K562 (cell line): ENCODE measurements at regions not wholly inside any gene's neighbourhood (a gene's known extent, or its start where the extent isn't known, plus 50 kb on each side); places are given as distances from the start of the nearest gene placed in this dataset.

Experiments
- ATAC-seq: fragments of 200-7000 bp; cut with Tn5 transposase; 3 replicates; pipeline ENCODE4 v1.9.1; 2020; ENCODE audit warnings: moderate library complexity
- BruUV-seq: library from RNA; stranded (reverse); fragments of 400-500 nt; replicated peaks from 2 replicates; lab custom pipeline; 2021; lab: Mats Ljungman, UMichigan
- CTCF ChIA-PET: fragments of 300-600 bp; formaldehyde crosslinking; extraction: SDS; loops from one replicate; lab custom pipeline; 2021; ENCODE audit warnings: low intra/inter-chr PET ratio; lab: Yijun Ruan, JAX
- POLR2A ChIA-PET: fragments of 300-600, 350-650 bp; sonication (Branson Sonifier 250); formaldehyde crosslinking; extraction: SDS; loops from one replicate; lab custom pipeline; 2021; ENCODE audit warnings: antibody characterized with exemption, inconsistent platforms; lab: Yijun Ruan, JAX
- DNase-seq, 4 experiments: peaks; one replicate each; pipeline versions ENCODE4 v3.0.0 to v3.0.0-alpha.2; 2011 to 2018; ENCODE audit warnings: low spot score in 3 of 4, mixed read lengths in 3 of 4; ENCODE audit errors: extremely low read depth in 1 of 4
- FAIRE-seq: peaks from 2 replicates; lab custom pipeline; 2011; peaks lifted over from hg19 to GRCh38; lab: Jason Lieb, UNC
- H2AFZ ChIP-seq: 2 replicates; pipeline ENCODE4 v1.6.0; 2011; ENCODE audit warnings: low read depth, low read length, control low read depth, inconsistent platforms
- H3K27ac ChIP-seq: fragments of 200-600 bp; 3 replicates; pipeline ENCODE4 v1.8.0; 2011; ENCODE audit warnings: low read depth, mild to moderate bottlenecking, control low read depth, inconsistent platforms, low read length, moderate library complexity, mixed read lengths; ENCODE audit errors: extremely low read depth
- H3K27me3 ChIP-seq, 2 experiments: fragments of 300-600 bp in 1 of 2; 2 replicates in 1 of 2; 3 replicates in 1 of 2; pipeline versions ENCODE4 v1.6.0 to v1.8.0; 2011; ENCODE audit warnings: inconsistent platforms in 2 of 2, low read length in 2 of 2, mild to moderate bottlenecking in 1 of 2, mixed read lengths in 1 of 2, moderate library complexity in 1 of 2; ENCODE audit not compliant: control insufficient read depth in 2 of 2, insufficient read depth in 2 of 2
- H3K36me3 ChIP-seq: fragments of 300-600 bp; 3 replicates; pipeline ENCODE4 v1.8.0; 2011; ENCODE audit warnings: mild to moderate bottlenecking, low read length, inconsistent platforms; ENCODE audit not compliant: control insufficient read depth, insufficient read depth
- H3K4me1 ChIP-seq, 2 experiments: fragments of 200-600 bp in 1 of 2; replicated peaks in 1 of 2; 2 replicates in 1 of 2; 3 replicates in 1 of 2; pipeline versions ENCODE4 v1.5.1 to v1.8.0; 2011; ENCODE audit warnings: inconsistent platforms in 2 of 2, low read length in 2 of 2, mild to moderate bottlenecking in 1 of 2, mixed read lengths in 1 of 2, moderate library complexity in 1 of 2; ENCODE audit not compliant: control insufficient read depth in 2 of 2, insufficient read depth in 2 of 2
- H3K4me2 ChIP-seq: 2 replicates; pipeline ENCODE4 v1.6.1; 2011; ENCODE audit warnings: low read length, control low read depth, inconsistent platforms, mixed read lengths; ENCODE audit not compliant: insufficient read depth
- H3K4me3 ChIP-seq: fragments of 200-600 bp; sonication (generic), shearing (Covaris generic); 2 replicates; pipeline ENCODE4 v1.5.1; 2016; ENCODE audit warnings: control low read depth, inconsistent platforms
- H3K79me2 ChIP-seq: fragments of 200-600 bp; 3 replicates; pipeline ENCODE4 v1.8.0; 2011; ENCODE audit warnings: low read length, inconsistent platforms; ENCODE audit not compliant: control insufficient read depth, insufficient read depth
- H3K9ac ChIP-seq, 2 experiments: 2 replicates each; pipeline versions ENCODE4 v1.6.0 to v1.6.1; 2011; ENCODE audit warnings: low read depth in 2 of 2, low read length in 2 of 2, control low read depth in 1 of 2, inconsistent platforms in 1 of 2, mild to moderate bottlenecking in 1 of 2, mixed read lengths in 1 of 2; ENCODE audit not compliant: insufficient read depth in 1 of 2
- H3K9me1 ChIP-seq: one replicate; pipeline ENCODE4 v1.6.0; 2011; ENCODE audit warnings: inconsistent platforms, mild to moderate bottlenecking, low read length, moderate library complexity; ENCODE audit not compliant: control insufficient read depth, insufficient read depth
- H3K9me3 ChIP-seq: replicated peaks from 2 replicates; pipeline ENCODE4 v1.5.1; 2011; ENCODE audit warnings: low read depth, low read length, inconsistent platforms; ENCODE audit not compliant: control insufficient read depth, insufficient read depth
- H4K20me1 ChIP-seq: replicated peaks from 2 replicates; pipeline ENCODE4 v1.6.1; 2011; ENCODE audit warnings: low read length, inconsistent platforms, mixed read lengths; ENCODE audit not compliant: control insufficient read depth, insufficient read depth
- KLF6 ChIP-seq: fragments of 250-450 bp; sonication (Bioruptor Pico); IDR thresholded peaks from 2 replicates; pipeline ENCODE4 v1.4.0; 2020; ENCODE audit warnings: mild to moderate bottlenecking, moderate library complexity, borderline replicate concordance
- NKRF ChIP-seq: fragments of 450-650 bp; IDR thresholded peaks from 2 replicates; pipeline ENCODE4 v1.6.1; 2016; ENCODE audit warnings: borderline replicate concordance
- NR0B1 ChIP-seq: fragments of 450-650 bp; IDR thresholded peaks from one replicate; pipeline ENCODE4 v1.6.1; 2018; ENCODE audit warnings: mild to moderate bottlenecking, moderate library complexity; ENCODE audit not compliant: partially characterized antibody
- PRDM10 ChIP-seq: fragments of 450-650 bp; IDR thresholded peaks from 2 replicates; pipeline ENCODE4 v1.6.1; 2018; ENCODE audit not compliant: partially characterized antibody
- SMARCA5 ChIP-seq: fragments of 450-650 bp; IDR thresholded peaks from 2 replicates; pipeline ENCODE4 v1.6.1; 2016
- THAP7 ChIP-seq: fragments of 250-450 bp; sonication (Bioruptor Pico); IDR thresholded peaks from 2 replicates; pipeline ENCODE4 v1.5.0; 2021
- U2AF1 ChIP-seq: fragments of 200-400 bp; formaldehyde crosslinking; optimal IDR thresholded peaks from 2 replicates; pipeline ENCODE3; 2017; ENCODE audit warnings: mild to moderate bottlenecking, low read depth, low read length, moderate library complexity
- ZBTB1 ChIP-seq: sonication (generic); formaldehyde crosslinking; IDR thresholded peaks from 2 replicates; pipeline ENCODE4 v1.8.1; 2023; ENCODE audit warnings: missing genetic modification reagents, low read depth, mild to moderate bottlenecking, borderline replicate concordance
- ZNF57 ChIP-seq: fragments of 450-650 bp; formaldehyde crosslinking; IDR thresholded peaks from 2 replicates; pipeline ENCODE4 v1.4.0; 2020; ENCODE audit warnings: mild to moderate bottlenecking, moderate library complexity
- WGBS: fragments of 100-300 bp; shearing (Covaris generic); methylation state at CpG from one replicate; pipeline ENCODE4 v1.1.6; 2016; ENCODE audit warnings: low coverage, mixed read lengths; ENCODE audit not compliant: insufficient coverage; ENCODE audit errors: missing lambda C conversion rate; 5-methylcytosine and 5-hydroxymethylcytosine counted together
- in situ Hi-C: fragments of 300-500 bp; cut with MboI; formaldehyde crosslinking; loops from 4 replicates; pipeline ENCODE4 v1.15.0; 2018; ENCODE audit warnings: inconsistent platforms, mixed read lengths
- intact Hi-C: fragments of 100-400 bp; cut with micrococcal nuclease; formaldehyde crosslinking; loops from 2 replicates; pipeline ENCODE4 v1.14.2; 2022
- TF ChIP-seq, protein P1 (sequence below): fragments of 250-450 bp; sonication (Bioruptor Pico); IDR thresholded peaks from 2 replicates; pipeline ENCODE4 v1.8.0; 2022; ENCODE audit warnings: moderate library complexity, mild to moderate bottlenecking, inconsistent platforms

- H3K27me3 ChIP-seq, result peaks cover 2 to 29% of the 10 kb centered on the region in 2 experiments; a peak in 4 of 5 replicates
- FAIRE-seq (no peak), DNase-seq (no peak), ATAC-seq (no peak)
- no peaks in the 10 kb centered on the region for H4K20me1 ChIP-seq
- intact Hi-C loops, result no loop called here
- no peaks in the 10 kb centered on the region for H3K36me3 ChIP-seq
- H3K4me2 ChIP-seq, result no peak overlapping the region
- TF ChIP-seq THAP7 (CRISPR knock-in tag), result no peak
- no peak for TF ChIP-seq PRDM10
- no peak for TF ChIP-seq ZNF57
- no peak for TF ChIP-seq KLF6
- TF ChIP-seq ZBTB1 (CRISPR knock-in tag), result no peak
- no peak for TF ChIP-seq SMARCA5
- TF ChIP-seq, protein P1, sequence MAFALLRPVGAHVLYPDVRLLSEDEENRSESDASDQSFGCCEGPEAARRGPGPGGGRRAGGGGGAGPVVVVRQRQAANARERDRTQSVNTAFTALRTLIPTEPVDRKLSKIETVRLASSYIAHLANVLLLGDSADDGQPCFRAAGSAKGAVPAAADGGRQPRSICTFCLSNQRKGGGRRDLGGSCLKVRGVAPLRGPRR, result no peak
- TF ChIP-seq U2AF1, result no peak
- no peak for TF ChIP-seq NKRF
- no peak for TF ChIP-seq NR0B1
- ChIA-PET POLR2A (interaction anchor here (0.6 kb wide), 1 partner anchor 20 kb away, joined by 3 read pairs; no protein-coding TSS in a partner anchor), CTCF (no interaction called here)
- 0% methylated on average over 2 of the region's 2 CpGs for WGBS
- no TSS peak for BruUV-seq
- in situ Hi-C loops, result no loop called here
- H3K4me3 ChIP-seq, result no peak overlapping the region
- no peak overlapping the region for H3K27ac ChIP-seq
- no peak overlapping the region for H3K9ac ChIP-seq
- no peaks in the 10 kb centered on the region for H3K79me2 ChIP-seq
- peaks cover 0 to 8% of the 10 kb centered on the region in 2 experiments; a peak in 1 of 5 replicates for H3K4me1 ChIP-seq
- H3K9me3 ChIP-seq, result no peaks in the 10 kb centered on the region
- peaks cover 3% of the 10 kb centered on the region for H3K9me1 ChIP-seq
- no peak overlapping the region for H2AFZ ChIP-seq
These were observed 355.3 kb upstream of the NPVF start for GRCh38 chr7:25583621-25584020.
